Parathyroid adenoma (tissue), 2 donors: ENCODE measurements at regions not wholly inside any gene's neighbourhood (a gene's known extent, or its start where the extent isn't known, plus 50 kb on each side); places are given as distances from the start of the nearest gene placed in this dataset.

Experiments used
- H2AFZ ChIP-seq: fragments of 300-600 bp; sonication (generic); one replicate; pipeline ENCODE4 v1.7.0; 2017; ENCODE audit warnings: antibody characterized with exemption, mild to moderate bottlenecking
- H3K27ac ChIP-seq: fragments of 300-600 bp; sonication (generic); one replicate; pipeline ENCODE4 v1.7.0; 2017
- H3K27me3 ChIP-seq: fragments of 300-600 bp; sonication (generic); one replicate; pipeline ENCODE4 v1.7.0; 2017; ENCODE audit warnings: low read length; ENCODE audit not compliant: control insufficient read depth, insufficient read depth
- H3K36me3 ChIP-seq: fragments of 300-600 bp; sonication (generic); one replicate; pipeline ENCODE4 v1.7.0; 2017; ENCODE audit warnings: low read length; ENCODE audit not compliant: control insufficient read depth, insufficient read depth
- H3K4me1 ChIP-seq: fragments of 300-600 bp; sonication (generic); one replicate; pipeline ENCODE4 v1.7.0; 2017; ENCODE audit warnings: control low read depth
- H3K4me2 ChIP-seq: fragments of 300-600 bp; sonication (generic); one replicate; pipeline ENCODE4 v1.7.0; 2017; ENCODE audit warnings: low read length
- H3K4me3 ChIP-seq: fragments of 300-600 bp; sonication (generic); one replicate; pipeline ENCODE4 v1.7.0; 2017; ENCODE audit warnings: low read depth, low read length
- H3K79me2 ChIP-seq: fragments of 300-600 bp; sonication (generic); one replicate; pipeline ENCODE4 v1.7.0; 2017; ENCODE audit warnings: control low read depth
- H3K9ac ChIP-seq: fragments of 300-600 bp; sonication (generic); one replicate; pipeline ENCODE4 v1.7.0; 2017; ENCODE audit warnings: mild to moderate bottlenecking
- H3K9me3 ChIP-seq: fragments of 300-600 bp; sonication (generic); one replicate; pipeline ENCODE4 v1.7.0; 2017; ENCODE audit warnings: low read length; ENCODE audit not compliant: control insufficient read depth
- CTCF ChIP-seq: fragments of 300-600 bp; sonication (generic); IDR thresholded peaks from one replicate; pipeline ENCODE4 v1.7.0; 2017; ENCODE audit warnings: antibody characterized with exemption, mild to moderate bottlenecking
- donor health status: primary hyperparathyroidism.

- H3K9me3 ChIP-seq, result no peaks in the 10 kb centered on the region
- H3K4me2 ChIP-seq, result no peak overlapping the region
- H3K4me3 ChIP-seq, result no peak overlapping the region
- no peak overlapping the region for H3K27ac ChIP-seq
- no peak overlapping the region for H2AFZ ChIP-seq
- no peak for TF ChIP-seq CTCF
- no peaks in the 10 kb centered on the region for H3K36me3 ChIP-seq
- H3K9ac ChIP-seq, result no peak overlapping the region
- no peaks in the 10 kb centered on the region for H3K27me3 ChIP-seq
- H3K79me2 ChIP-seq, result no peaks in the 10 kb centered on the region
- no peaks in the 10 kb centered on the region for H3K4me1 ChIP-seq
Observed at GRCh38 chr1:103194060-103194459, 85.7 kb upstream of the COL11A1 start.

DNA sequence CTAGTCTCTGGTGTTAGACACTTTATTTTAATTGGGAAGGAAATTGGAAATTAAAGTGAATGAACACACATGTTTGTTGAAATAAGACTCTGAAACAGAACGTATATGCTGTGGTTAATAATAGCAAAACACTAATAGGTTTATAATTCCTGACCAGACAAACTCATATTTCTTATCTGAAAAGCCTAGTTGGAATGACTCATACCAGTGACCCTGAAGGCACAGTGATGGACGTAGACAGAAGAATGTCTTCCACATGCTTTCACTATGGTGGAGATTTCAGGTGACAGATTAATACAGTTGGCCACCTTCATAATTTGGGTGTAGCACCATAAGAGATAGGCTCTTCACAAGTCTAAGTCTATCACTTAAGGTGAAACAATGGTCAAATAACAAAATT, 83.0 kb upstream of the COL11A1 start:
- H3K4me2 ChIP-seq, result no peak overlapping the region
- TF ChIP-seq CTCF, result no peak
- no peak overlapping the region for H3K9ac ChIP-seq
- H3K79me2 ChIP-seq, result no peaks in the 10 kb centered on the region
- no peak overlapping the region for H3K4me3 ChIP-seq
- no peak overlapping the region for H3K27ac ChIP-seq
- no peaks in the 10 kb centered on the region for H3K9me3 ChIP-seq
- no peaks in the 10 kb centered on the region for H3K27me3 ChIP-seq
- no peak overlapping the region for H2AFZ ChIP-seq
- no peaks in the 10 kb centered on the region for H3K36me3 ChIP-seq
- no peaks in the 10 kb centered on the region for H3K4me1 ChIP-seq

DNA sequence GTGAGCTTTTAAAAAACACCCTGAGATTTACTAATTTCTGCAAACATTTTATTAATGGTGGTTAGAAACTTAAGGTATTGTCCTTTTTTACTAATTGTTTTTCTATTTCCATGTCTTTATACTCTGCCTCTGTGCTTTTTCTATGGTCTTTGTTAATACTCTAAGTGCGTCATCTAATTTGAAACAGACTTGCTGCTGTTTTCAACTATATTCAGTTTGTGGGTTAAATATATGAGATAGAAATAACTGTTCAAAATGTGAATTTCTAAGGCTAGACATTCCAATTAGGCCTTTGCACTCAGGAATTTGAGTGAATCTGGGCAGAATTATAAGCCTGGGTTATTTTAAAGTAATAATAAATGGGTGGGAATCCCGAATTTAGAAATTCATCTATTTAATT, 82.4 kb upstream of the COL11A1 start:
- no peaks in the 10 kb centered on the region for H3K9me3 ChIP-seq
- H3K79me2 ChIP-seq, result no peaks in the 10 kb centered on the region
- no peak overlapping the region for H3K9ac ChIP-seq
- H3K27ac ChIP-seq, result no peak overlapping the region
- no peaks in the 10 kb centered on the region for H3K36me3 ChIP-seq
- no peaks in the 10 kb centered on the region for H3K4me1 ChIP-seq
- H3K4me2 ChIP-seq, result no peak overlapping the region
- TF ChIP-seq CTCF, result no peak
- H3K4me3 ChIP-seq, result no peak overlapping the region
- no peak overlapping the region for H2AFZ ChIP-seq
- H3K27me3 ChIP-seq, result no peaks in the 10 kb centered on the region

- H2AFZ ChIP-seq, result no peak overlapping the region
- no peak for TF ChIP-seq CTCF
- H3K4me2 ChIP-seq, result no peak overlapping the region
- no peak overlapping the region for H3K9ac ChIP-seq
- no peak overlapping the region for H3K4me3 ChIP-seq
- H3K27me3 ChIP-seq, result no peaks in the 10 kb centered on the region
- H3K4me1 ChIP-seq, result no peaks in the 10 kb centered on the region
- H3K36me3 ChIP-seq, result no peaks in the 10 kb centered on the region
- no peaks in the 10 kb centered on the region for H3K79me2 ChIP-seq
- H3K9me3 ChIP-seq, result no peaks in the 10 kb centered on the region
- no peak overlapping the region for H3K27ac ChIP-seq
Observed at GRCh38 chr1:103187673-103188072, 79.4 kb upstream of the COL11A1 start.

DNA sequence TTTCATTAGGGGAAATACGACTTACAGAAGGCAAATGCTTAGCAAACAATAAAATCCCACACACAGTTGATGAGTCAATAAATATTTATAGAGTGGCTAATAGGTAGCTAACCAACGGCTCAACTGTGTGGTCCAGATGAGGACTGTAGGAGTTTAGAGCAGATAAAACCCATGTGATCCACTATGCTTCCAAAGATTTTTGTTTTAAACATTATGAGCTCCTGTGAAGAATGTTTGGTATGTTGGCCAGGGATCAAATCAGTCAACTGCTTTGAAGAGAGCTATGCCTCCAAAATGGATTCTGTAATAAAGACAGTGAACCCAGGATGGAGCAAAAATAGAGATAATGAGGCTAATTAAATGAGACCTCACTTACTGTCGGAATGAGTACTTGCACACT, 72.3 kb upstream of the COL11A1 start:
- H3K79me2 ChIP-seq, result no peaks in the 10 kb centered on the region
- H3K27ac ChIP-seq, result no peak overlapping the region
- TF ChIP-seq CTCF, result no peak

More for the DNA sequence above, 72.3 kb upstream of the COL11A1 start:
- Histone ChIP-seq H3K27me3 (no peaks in the 10 kb centered on the region), H3K4me2 (no peak overlapping the region), H3K4me3 (no peak overlapping the region), H3K9me3 (no peaks in the 10 kb centered on the region), H3K4me1 (no peaks in the 10 kb centered on the region), H3K9ac (no peak overlapping the region), H3K36me3 (no peaks in the 10 kb centered on the region), H2AFZ (no peak overlapping the region)
